ENCODE measurements at regions not wholly inside any gene's neighbourhood (a gene's known extent, or its start where the extent isn't known, plus 50 kb on each side); places are given as distances from the start of the nearest gene placed in this dataset.

DNA sequence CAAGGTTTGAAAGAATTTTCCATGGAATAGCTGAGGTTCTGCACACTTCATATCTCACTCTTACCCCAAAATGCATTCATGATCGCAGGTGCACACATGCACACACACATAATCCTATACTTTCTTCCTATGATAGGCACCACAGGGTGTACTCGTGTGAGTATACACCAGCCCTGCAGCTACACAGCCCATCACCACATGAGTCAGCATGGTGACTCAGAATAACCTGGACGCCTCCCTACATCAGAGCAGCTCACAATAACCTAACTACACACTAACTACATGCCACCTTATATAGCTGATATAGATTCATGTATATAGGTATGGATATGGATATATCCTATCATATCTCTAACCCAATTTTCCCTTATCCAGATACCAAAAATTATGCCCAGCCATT, 850.2 kb upstream of the TMEM132C start:
- DNase-seq, result no peak

DNA sequence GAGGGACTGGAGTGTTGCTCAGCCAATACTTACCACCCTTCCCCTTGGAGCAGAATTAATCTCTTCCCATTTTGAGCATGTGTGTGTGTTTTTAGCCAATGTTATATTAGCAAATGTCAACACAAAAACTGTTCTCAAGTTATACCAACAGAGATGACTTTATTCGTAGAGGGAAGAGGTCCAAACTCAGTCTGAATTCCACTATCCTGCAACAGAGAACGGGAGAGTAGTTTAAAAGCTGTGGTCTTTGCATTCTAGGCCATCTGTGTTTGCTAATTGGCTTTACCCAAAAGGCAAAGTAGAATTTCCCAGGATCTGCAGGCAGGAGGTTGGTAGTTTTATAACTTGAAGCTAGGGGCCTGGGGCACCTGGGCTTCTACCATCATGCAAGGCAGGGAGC, 847.9 kb upstream of the TMEM132C start:
- no peak for DNase-seq

- DNase-seq, result no peak
Measured at GRCh38 chr12:127421614-127422013, 845.4 kb upstream of the TMEM132C start.

DNA sequence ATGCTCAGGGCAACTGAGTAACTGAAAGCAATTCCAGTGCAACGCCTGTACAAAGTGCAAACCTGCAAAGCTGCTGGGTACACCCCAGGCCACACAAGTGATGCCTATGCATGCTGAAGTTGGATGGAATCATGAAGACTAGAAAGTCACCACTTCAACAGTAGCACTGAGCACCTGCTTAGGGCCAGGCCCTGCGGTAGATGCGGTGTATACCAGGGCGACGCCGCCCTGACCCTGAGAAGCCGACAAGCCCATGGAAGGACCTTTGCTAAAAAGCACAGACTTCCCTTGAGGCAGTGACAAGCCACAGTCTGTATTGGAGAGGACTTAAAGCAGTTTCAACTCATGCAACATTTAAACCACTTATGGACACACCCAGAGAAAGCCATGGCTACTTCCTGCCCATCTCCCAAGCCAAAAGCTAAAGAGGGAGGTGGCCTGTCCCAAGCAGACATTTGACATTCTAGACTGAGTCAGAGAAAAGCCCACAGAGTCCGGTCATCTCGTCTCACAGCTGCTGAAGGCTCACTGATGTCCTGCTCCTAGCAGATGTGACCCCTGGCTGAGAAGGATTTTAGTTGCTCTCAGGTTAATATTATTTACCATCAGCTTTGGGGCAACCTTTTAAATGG, 843.9 kb upstream of the TMEM132C start:
- DNase-seq, result no peak

DNA sequence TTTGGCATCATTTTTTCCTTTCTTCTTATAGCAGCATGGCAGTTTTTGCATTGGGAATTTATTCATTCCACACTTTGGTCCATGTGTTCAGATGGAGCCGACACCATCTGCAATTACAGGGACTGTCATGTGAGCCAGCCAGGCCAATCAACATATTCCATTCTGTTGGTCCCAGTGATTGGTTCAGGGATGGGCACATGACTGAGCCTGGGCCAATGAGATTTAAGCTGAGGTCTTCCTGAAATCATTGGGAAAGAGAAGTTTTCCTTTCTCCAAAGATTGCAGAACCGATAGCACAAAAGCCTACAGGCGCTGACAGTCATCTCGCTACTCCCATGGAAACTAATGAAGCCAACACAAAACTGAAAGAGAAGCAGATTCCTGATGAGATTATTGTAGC, 841.5 kb upstream of the TMEM132C start:
- DNase-seq, result no peak

DNA sequence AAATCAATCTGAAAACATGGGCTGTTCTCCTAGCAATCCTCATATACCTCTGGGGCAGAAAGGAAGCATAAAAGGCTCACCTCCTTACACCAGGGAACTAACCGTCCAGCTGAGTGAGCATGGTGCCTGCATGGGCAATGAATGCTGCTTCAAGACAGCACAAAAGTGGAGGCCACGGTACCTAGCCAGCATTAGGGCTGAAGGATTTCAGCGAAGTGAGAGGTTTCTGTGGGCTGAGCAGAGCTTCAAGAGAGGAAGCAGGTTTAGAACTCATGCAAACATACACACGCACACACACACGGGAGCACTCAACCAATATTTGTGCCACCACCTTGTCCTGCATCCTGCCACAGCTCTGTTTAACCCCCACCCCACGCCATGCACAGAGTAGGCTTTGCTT, 838.5 kb upstream of the TMEM132C start:
- no peak for DNase-seq

GRCh38 chr12:127429551-127430285, 837.3 kb upstream of the TMEM132C start:
- no peak for DNase-seq

GRCh38 chr12:127430401-127430800, 836.6 kb upstream of the TMEM132C start:
- DNase-seq, result no peak

GRCh38 chr12:127431177-127431576, 835.8 kb upstream of the TMEM132C start:
- DNase-seq, result no peak

- DNase-seq, result no peak
Measured at GRCh38 chr12:127431594-127431993, 835.4 kb upstream of the TMEM132C start.

DNA sequence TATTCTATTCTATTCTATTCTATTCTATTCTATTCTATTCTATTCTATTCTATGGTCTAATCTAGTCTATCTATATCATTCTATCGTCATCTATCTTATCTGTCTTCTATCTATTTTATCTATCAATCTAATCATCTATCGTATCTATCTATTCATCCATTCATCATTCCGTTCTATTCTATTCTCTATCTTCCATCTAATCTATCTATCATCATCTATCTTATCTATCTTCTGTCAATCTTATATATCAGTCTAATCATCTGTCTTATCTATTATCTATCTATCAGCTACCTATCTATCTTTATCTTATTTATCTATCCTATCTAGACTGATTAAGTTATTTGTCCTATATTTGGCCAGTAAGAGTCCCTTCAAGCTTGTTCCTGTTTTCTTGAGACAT, 831.5 kb upstream of the TMEM132C start:
- no peak for DNase-seq

- DNase-seq, result no peak
Measured at GRCh38 chr12:127438512-127439244, 828.3 kb upstream of the TMEM132C start.

- no peak for DNase-seq
Measured at GRCh38 chr12:127445581-127446139, 821.3 kb upstream of the TMEM132C start.

GRCh38 chr12:127448906-127449305, 818.1 kb upstream of the TMEM132C start:
- DNase-seq, result no peak

- no peak for DNase-seq
Measured at GRCh38 chr12:127450826-127451225, 816.1 kb upstream of the TMEM132C start.

DNA sequence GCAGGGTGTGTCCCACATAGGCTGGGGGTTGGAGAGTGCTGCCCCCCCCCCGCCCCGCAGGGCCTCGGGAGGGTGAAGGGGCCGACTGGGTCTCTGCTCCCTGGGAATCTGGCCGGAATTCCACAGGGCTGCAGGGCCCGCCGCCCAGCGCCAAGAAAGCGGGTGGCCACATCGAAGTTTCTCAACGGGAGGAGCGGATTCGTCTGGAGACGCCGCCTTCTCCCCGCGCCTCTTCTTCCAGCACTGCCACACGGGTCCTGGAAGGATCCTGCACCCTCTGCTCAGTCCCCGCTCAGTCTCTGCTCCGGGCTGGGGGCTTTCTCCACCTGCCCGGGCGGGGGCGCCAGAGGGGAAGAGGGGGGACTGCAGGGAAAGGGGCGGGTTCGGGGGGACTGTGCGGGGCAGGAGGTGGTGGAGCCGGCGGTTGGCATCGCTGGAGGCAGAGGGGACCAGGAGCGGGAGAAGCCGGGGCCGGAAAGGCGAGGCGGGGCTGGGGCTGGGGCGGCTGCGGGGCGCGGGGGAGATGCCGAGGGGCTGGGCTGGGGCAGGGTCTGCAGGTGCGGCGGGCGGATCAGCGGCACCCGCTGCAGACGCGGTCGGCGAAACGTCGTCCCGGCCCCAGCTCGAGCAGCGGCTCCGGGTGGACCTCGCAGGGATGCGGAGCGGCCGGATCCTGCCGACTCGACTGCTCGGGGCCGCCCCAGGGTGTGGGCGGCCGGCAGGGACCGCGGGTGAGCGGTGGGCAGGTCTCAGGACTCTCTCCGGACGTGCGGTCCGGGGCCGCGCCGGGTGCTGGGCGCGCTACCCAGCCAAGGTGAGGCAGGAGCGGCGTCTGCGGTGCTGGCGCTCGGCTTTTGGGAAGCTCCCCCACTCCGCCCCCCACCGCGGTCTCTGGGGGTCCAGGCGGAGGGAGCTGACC, 811.4 kb upstream of the TMEM132C start:
- DNase-seq, result no peak

DNA sequence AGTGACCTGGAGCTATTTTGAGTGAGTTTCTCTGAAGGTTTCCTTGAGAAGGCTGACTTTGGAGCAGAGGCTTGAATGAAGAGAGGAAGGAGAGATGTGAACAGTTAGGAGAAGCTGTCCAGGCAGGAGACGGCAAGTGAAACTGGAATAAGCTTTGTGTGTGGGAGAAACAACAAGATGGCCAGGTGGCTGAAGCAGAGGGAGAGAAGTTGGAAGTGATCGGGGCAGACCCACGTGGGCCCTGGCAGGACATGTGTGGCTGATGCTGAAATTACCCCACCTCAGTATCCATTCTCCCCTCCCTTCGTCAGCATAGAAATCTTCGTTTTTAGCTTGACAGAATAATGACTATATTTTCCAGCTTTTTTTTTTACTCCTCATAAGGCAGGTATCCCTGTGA, 809.2 kb upstream of the TMEM132C start:
- no peak for DNase-seq

DNA sequence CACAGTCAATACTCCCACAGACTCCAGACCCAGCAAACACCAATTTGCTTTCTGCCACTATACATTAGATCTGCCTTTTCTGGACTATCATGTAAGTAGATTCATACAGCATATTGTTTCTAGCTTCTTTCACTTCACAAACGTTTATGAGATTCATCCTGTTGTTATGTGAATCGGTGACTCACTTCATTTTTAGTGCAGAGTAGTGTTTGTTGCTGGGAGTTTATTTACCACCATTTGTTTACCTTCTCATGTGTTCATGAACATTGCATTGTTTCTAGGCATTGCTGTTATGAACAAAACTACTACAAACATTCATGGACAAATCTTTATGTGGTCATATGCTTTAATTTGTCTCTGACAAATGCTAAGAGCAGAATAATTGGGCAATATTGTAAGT, 807.8 kb upstream of the TMEM132C start:
- DNase-seq, result no peak

DNA sequence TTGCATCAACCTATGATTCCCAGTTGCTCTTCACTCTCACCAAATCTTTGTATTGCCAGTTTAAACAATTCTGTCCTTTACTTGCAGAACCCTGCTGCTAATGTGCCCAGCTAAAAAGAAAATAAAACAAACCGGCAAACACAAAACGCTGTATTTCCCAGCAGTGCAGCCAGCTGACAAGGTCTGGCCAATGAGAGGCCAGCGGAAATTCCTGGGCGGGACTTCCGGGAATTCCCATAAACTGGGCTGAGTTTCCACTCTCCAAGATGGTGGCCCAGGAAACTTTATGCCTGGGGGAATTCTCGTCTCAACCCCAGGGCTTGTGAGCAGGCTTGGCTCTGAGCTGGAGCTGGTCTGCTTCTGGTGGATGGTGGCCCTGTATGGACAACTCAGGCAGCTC, 807.3 kb upstream of the TMEM132C start:
- DNase-seq, result no peak

DNA sequence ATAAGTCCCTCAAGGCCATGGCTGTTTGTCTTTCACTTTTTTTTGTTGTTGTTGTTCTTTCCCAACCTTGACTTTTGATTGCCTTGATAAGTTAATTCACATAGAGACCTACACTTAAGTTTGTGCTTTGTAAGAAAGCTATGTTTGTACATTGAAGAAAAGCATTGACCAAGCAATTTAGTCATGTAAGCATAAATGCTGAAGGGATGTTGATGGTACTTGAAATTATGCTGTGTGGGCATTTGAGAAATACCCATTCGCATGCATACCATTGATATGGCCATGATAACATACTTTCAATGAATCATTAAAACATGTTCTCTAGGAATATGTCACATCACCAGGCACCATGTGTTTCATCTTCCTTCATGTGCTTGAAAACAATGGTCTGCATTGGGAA, 803.7 kb upstream of the TMEM132C start:
- no peak for DNase-seq

GRCh38 chr12:127469331-127469730, 797.6 kb upstream of the TMEM132C start:
- DNase-seq, result no peak

- DNase-seq, result no peak
Measured at GRCh38 chr12:127473766-127474165, 793.2 kb upstream of the TMEM132C start.

GRCh38 chr12:127479256-127479655, 787.7 kb upstream of the TMEM132C start:
- DNase-seq, result no peak
